Stomach (tissue), 4 donors: ENCODE measurements at regions not wholly inside any gene's neighbourhood (a gene's known extent, or its start where the extent isn't known, plus 50 kb on each side); places are given as distances from the start of the nearest gene placed in this dataset.

Experiments
- CTCF ChIP-seq, 7 experiments: fragments of 450-650 bp in 4 of 7; fragments of 200-600 bp in 3 of 7; sonication (generic) in 3 of 7; IDR thresholded peaks; one replicate each; pipeline ENCODE4 v1.5.1; 2016 to 2019; ENCODE audit warnings: antibody characterized with exemption in 7 of 7, control low read depth in 2 of 7, mild to moderate bottlenecking in 1 of 7
- EP300 ChIP-seq: sonication (generic); formaldehyde crosslinking; IDR thresholded peaks from one replicate; pipeline ENCODE4 v1.6.1; 2017; ENCODE audit warnings: antibody characterized with exemption
- POLR2A ChIP-seq, 4 donors: fragments of 450-650 bp; IDR thresholded peaks; one replicate each; pipeline ENCODE4 v1.6.1; 2016; ENCODE audit warnings: antibody characterized with exemption in 4 of 4, control low read depth in 2 of 4, mild to moderate bottlenecking in 1 of 4, moderate library complexity in 1 of 4
- POLR2AphosphoS5 ChIP-seq, 3 donors: sonication (generic); formaldehyde crosslinking; IDR thresholded peaks; one replicate each; pipeline ENCODE4 v1.6.1; 2016; ENCODE audit warnings: antibody characterized with exemption in 3 of 3

GRCh38 chrX:39000802-39001201 is 199.5 kb downstream of the MID1IP1 start:
- TF ChIP-seq CTCF (IDR thresholded peaks at IDR 0.05) (no peak), POLR2A (IDR thresholded peaks at IDR 0.05) (no peak), POLR2AphosphoS5 (IDR thresholded peaks at IDR 0.05) (peak in 1 of 3 donors; percentile 9), EP300 (no peak)
